ENCODE measurements at regions not wholly inside any gene's neighbourhood (a gene's known extent, or its start where the extent isn't known, plus 50 kb on each side); places are given as distances from the start of the nearest gene placed in this dataset.

DNA sequence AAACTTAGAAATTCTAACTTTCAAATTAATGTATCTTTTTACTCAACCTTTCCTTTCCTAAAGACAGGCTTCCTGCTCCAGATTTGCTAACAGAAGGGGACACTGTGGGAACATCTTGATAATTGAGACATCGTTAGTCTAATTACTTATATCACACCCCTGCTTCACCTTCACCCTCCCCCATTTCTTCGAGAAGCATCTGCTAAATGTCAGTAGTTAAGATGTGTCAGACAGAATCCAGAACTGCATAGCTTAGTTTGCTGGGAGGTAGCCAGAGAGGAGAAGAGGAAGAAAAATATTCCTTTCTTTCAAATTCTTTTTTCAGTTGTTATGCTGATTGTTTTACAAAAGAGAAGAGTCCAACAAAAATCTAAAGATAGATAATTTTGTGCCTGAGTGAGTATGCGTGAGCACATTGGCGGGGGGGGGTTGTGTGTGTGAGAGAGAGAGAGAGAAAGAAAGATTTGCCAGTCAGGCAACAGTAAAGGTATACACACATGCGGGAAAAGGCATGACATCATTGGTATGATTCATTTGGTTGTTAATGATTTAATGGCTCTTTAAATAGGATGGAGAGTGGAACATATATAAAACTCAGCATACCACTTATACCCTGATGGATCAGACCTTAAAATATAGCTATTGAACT lies 192.4 kb downstream of the PTN start:
- TF ChIP-seq TCF12 (IDR thresholded peaks at IDR 0.05; ENCODE audit: low read depth), result no peak
- TF ChIP-seq, protein P1, sequence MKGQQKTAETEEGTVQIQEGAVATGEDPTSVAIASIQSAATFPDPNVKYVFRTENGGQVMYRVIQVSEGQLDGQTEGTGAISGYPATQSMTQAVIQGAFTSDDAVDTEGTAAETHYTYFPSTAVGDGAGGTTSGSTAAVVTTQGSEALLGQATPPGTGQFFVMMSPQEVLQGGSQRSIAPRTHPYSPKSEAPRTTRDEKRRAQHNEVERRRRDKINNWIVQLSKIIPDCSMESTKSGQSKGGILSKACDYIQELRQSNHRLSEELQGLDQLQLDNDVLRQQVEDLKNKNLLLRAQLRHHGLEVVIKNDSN (IDR thresholded peaks at IDR 0.05), result no peak
- no peak for TF ChIP-seq FOXM1 (IDR thresholded peaks at IDR 0.05; ENCODE audit: borderline replicate concordance, low read depth)
- TF ChIP-seq CREB1 (IDR thresholded peaks at IDR 0.05; ENCODE audit: low read depth), result no peak
- TF ChIP-seq ZBTB7A (IDR thresholded peaks at IDR 0.05; ENCODE audit: low read depth), result no peak
- TF ChIP-seq YY1 (IDR thresholded peaks at IDR 0.05; ENCODE audit: low read depth), result no peak
- no peak for TF ChIP-seq RAD21 (IDR thresholded peaks at IDR 0.05; ENCODE audit: low read depth)

DNA sequence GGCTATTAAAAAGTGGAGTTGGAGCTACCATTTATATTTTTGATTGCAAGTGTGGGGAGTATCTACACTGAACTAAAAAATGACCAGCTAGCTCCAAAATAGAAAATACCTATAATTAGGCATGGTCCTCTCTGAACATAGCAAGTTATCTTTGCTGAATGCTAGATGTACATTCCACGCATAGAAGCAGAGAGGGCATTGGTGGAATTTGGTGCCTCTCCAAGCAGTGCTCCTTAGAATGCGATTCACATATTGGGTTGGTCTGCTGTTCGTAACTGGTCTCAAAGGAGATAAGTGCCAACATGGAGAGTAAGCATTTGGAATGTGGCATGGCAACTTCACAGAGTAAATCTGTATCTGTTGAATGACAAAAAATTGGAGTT lies 196.2 kb downstream of the PTN start:
- TF ChIP-seq CREB1 (IDR thresholded peaks at IDR 0.05; ENCODE audit: low read depth) (no peak), NFIC (IDR thresholded peaks at IDR 0.05) (no peak), EP300 (IDR thresholded peaks at IDR 0.05; ENCODE audit: borderline replicate concordance) (no peak), FOXM1 (IDR thresholded peaks at IDR 0.05; ENCODE audit: borderline replicate concordance, low read depth) (no peak), RAD21 (IDR thresholded peaks at IDR 0.05; ENCODE audit: low read depth) (no peak), TCF12 (IDR thresholded peaks at IDR 0.05; ENCODE audit: low read depth) (no peak), ZBTB7A (IDR thresholded peaks at IDR 0.05; ENCODE audit: low read depth) (no peak), TAF1 (IDR thresholded peaks at IDR 0.05; ENCODE audit: low read depth) (no peak), YY1 (IDR thresholded peaks at IDR 0.05; ENCODE audit: low read depth) (no peak), TEAD4 (IDR thresholded peaks at IDR 0.05) (no peak), EGR1 (IDR thresholded peaks at IDR 0.05) (no peak), CEBPB (IDR thresholded peaks at IDR 0.05) (no peak)
- TF ChIP-seq, protein P2, sequence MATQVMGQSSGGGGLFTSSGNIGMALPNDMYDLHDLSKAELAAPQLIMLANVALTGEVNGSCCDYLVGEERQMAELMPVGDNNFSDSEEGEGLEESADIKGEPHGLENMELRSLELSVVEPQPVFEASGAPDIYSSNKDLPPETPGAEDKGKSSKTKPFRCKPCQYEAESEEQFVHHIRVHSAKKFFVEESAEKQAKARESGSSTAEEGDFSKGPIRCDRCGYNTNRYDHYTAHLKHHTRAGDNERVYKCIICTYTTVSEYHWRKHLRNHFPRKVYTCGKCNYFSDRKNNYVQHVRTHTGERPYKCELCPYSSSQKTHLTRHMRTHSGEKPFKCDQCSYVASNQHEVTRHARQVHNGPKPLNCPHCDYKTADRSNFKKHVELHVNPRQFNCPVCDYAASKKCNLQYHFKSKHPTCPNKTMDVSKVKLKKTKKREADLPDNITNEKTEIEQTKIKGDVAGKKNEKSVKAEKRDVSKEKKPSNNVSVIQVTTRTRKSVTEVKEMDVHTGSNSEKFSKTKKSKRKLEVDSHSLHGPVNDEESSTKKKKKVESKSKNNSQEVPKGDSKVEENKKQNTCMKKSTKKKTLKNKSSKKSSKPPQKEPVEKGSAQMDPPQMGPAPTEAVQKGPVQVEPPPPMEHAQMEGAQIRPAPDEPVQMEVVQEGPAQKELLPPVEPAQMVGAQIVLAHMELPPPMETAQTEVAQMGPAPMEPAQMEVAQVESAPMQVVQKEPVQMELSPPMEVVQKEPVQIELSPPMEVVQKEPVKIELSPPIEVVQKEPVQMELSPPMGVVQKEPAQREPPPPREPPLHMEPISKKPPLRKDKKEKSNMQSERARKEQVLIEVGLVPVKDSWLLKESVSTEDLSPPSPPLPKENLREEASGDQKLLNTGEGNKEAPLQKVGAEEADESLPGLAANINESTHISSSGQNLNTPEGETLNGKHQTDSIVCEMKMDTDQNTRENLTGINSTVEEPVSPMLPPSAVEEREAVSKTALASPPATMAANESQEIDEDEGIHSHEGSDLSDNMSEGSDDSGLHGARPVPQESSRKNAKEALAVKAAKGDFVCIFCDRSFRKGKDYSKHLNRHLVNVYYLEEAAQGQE (IDR thresholded peaks at IDR 0.05; ENCODE audit: low read depth), result no peak
- TF ChIP-seq, protein P1 (IDR thresholded peaks at IDR 0.05), result no peak
- TF ChIP-seq, protein P3, sequence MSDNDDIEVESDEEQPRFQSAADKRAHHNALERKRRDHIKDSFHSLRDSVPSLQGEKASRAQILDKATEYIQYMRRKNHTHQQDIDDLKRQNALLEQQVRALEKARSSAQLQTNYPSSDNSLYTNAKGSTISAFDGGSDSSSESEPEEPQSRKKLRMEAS (IDR thresholded peaks at IDR 0.05), result no peak

DNA sequence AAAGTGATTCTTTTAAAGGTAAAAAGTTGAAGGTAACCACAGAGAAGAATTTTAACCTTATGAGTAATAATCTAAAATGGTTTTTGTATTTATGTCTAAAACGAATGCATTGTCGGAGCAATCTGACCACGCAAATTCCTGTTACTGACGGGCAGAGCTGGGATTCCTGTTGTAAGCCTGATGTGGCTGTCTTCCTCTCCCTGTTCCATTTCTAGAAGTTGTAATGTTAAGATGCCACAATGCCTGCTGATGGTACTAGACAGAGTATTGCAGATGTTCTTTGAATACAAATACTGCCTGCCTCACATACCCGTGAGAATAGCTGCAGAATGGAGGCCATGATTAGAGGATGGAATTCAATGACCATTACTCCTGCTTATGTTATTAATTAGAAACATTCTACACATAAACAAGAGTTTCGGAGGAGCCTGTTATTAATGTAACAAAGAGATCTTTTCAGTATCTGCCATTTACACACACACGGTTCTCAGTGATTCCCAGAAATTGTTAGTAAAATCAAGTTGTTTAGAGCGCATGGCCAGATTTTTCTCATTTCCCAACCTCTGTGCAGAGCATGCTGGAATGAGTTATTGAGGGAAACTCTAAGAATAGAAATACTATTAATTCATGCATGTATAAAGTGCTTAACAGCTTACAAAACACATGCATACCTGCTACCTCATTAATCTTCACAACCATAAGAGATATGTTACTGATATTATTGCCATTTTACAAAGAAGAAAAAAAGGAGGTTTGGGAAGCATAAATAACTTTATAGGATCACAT lies 196.8 kb downstream of the PTN start:
- TF ChIP-seq FOXM1 (IDR thresholded peaks at IDR 0.05; ENCODE audit: borderline replicate concordance, low read depth) (no peak), NFIC (IDR thresholded peaks at IDR 0.05) (no peak), RAD21 (IDR thresholded peaks at IDR 0.05; ENCODE audit: low read depth) (no peak), CREB1 (IDR thresholded peaks at IDR 0.05; ENCODE audit: low read depth) (no peak), TAF1 (IDR thresholded peaks at IDR 0.05; ENCODE audit: low read depth) (no peak), ZBTB7A (IDR thresholded peaks at IDR 0.05; ENCODE audit: low read depth) (no peak), TEAD4 (IDR thresholded peaks at IDR 0.05) (no peak), EP300 (IDR thresholded peaks at IDR 0.05; ENCODE audit: borderline replicate concordance) (no peak), EGR1 (IDR thresholded peaks at IDR 0.05) (no peak), CEBPB (IDR thresholded peaks at IDR 0.05) (no peak), TCF12 (IDR thresholded peaks at IDR 0.05; ENCODE audit: low read depth) (no peak)
- TF ChIP-seq, protein P1 (IDR thresholded peaks at IDR 0.05), result no peak
- TF ChIP-seq, protein P2 (IDR thresholded peaks at IDR 0.05; ENCODE audit: low read depth), result no peak
- TF ChIP-seq, protein P3 (IDR thresholded peaks at IDR 0.05), result no peak

DNA sequence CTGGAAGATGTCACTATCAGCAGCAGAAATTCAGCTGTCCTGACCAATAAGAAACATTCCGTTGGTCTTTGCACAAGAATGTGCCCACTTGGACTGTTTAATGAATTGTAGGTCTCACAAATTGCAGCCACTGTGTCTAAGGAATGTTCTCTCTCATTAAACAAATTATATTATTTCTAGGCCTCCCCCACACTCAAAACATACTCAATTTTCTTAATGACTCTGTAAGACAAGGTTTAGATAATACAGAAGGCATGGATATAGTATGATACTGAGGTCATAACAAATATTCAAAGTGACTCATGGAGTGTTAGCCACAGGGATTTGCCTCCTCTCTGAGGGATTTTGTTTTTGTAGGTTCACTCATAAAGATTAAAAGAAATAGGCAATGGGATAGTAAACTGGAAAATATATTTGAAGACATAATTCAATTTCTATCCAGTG lies 197.5 kb downstream of the PTN start:
- TF ChIP-seq, protein P1 (IDR thresholded peaks at IDR 0.05), result no peak
- TF ChIP-seq YY1 (IDR thresholded peaks at IDR 0.05; ENCODE audit: low read depth) (no peak), CREB1 (IDR thresholded peaks at IDR 0.05; ENCODE audit: low read depth) (no peak), EGR1 (IDR thresholded peaks at IDR 0.05) (no peak), TCF12 (IDR thresholded peaks at IDR 0.05; ENCODE audit: low read depth) (no peak)

All from Ishikawa (cell line).